ENCODE measurements at regions not wholly inside any gene's neighbourhood (a gene's known extent, or its start where the extent isn't known, plus 50 kb on each side); places are given as distances from the start of the nearest gene placed in this dataset.

GRCh38 chr13:31962731-31963370 is 68.7 kb upstream of the FRY start:
- no peak for DNase-seq (ENCODE audit: low read depth in 3 of 3)

GRCh38 chr13:31963631-31964030 is 67.9 kb upstream of the FRY start:
- no peak for DNase-seq (ENCODE audit: low read depth in 3 of 3)

- no peak for DNase-seq (ENCODE audit: low read depth in 3 of 3)
Measured at GRCh38 chr13:31964168-31964567, 67.4 kb upstream of the FRY start.

GRCh38 chr13:31965361-31966066 is 66.1 kb upstream of the FRY start:
- DNase-seq (ENCODE audit: low read depth in 3 of 3) = no peak

- no peak for DNase-seq (ENCODE audit: low read depth in 3 of 3)
Measured at GRCh38 chr13:31967155-31967554, 64.4 kb upstream of the FRY start.

- no peak for DNase-seq (ENCODE audit: low read depth in 3 of 3)
Measured at GRCh38 chr13:31968473-31968872, 63.1 kb upstream of the FRY start.

- no peak for DNase-seq (ENCODE audit: low read depth in 3 of 3)
Measured at GRCh38 chr13:31970231-31970930, 61.2 kb upstream of the FRY start.

- no peak for DNase-seq (ENCODE audit: low read depth in 3 of 3)
Measured at GRCh38 chr13:31972453-31972852, 59.1 kb upstream of the FRY start.

- DNase-seq (ENCODE audit: low read depth in 3 of 3) = no peak
Measured at GRCh38 chr13:31978021-31978420, 53.6 kb upstream of the FRY start.

- DNase-seq (ENCODE audit: low read depth in 3 of 3) = no peak
Measured at GRCh38 chr13:31980830-31981229, 50.7 kb upstream of the FRY start.
